Neural crest cell (in vitro differentiated cells): ENCODE measurements at regions not wholly inside any gene's neighbourhood (a gene's known extent, or its start where the extent isn't known, plus 50 kb on each side); places are given as distances from the start of the nearest gene placed in this dataset.

Source experiments
- DNase-seq: peaks from one replicate; pipeline ENCODE4 v3.0.0; 2021; ENCODE audit warnings: low read depth, mixed read lengths, low spot score
- H3K27ac Mint-ChIP-seq: one replicate; pipeline ENCODE4 v1.8.0; 2021; ENCODE audit warnings: mild to moderate bottlenecking, mixed read lengths; ENCODE audit not compliant: unreplicated experiment
- H3K27me3 Mint-ChIP-seq: 2 replicates; pipeline ENCODE4 v1.8.0; 2021; ENCODE audit warnings: low read depth, mild to moderate bottlenecking, mixed read lengths
- H3K36me3 Mint-ChIP-seq: 2 replicates; pipeline ENCODE4 v1.8.0; 2021; ENCODE audit warnings: low read depth, mild to moderate bottlenecking, mixed read lengths
- H3K4me1 Mint-ChIP-seq: 2 replicates; pipeline ENCODE4 v1.8.0; 2021; ENCODE audit warnings: mixed read lengths
- H3K4me3 Mint-ChIP-seq: one replicate; pipeline ENCODE4 v1.8.0; 2021; ENCODE audit warnings: mild to moderate bottlenecking, mixed read lengths
- H3K9me3 Mint-ChIP-seq: 2 replicates; pipeline ENCODE4 v1.8.0; 2021; ENCODE audit warnings: mixed read lengths
- CTCF ChIP-seq: fragments of 200-600 bp; sonication (generic); conservative IDR thresholded peaks from 2 replicates; pipeline ENCODE4 v1.5.0; 2021; ENCODE audit warnings: antibody characterized with exemption, mild to moderate bottlenecking

- Mint-ChIP-seq H3K9me3 (peaks cover 4% of the 10 kb centered on the region), H3K27me3 (peaks cover 57% of the 10 kb centered on the region), H3K36me3 (peaks cover 2% of the 10 kb centered on the region), H3K4me3 (peak overlapping the region; percentile 73), H3K27ac (no peak overlapping the region), H3K4me1 (peaks cover 18% of the 10 kb centered on the region)
- no peak for DNase-seq
- no peak for TF ChIP-seq CTCF
These were observed 96.3 kb downstream of the SEC61G start for GRCh38 chr7:54662701-54663100.

- H3K27ac Mint-ChIP-seq: no peak overlapping the region
- H3K27me3 Mint-ChIP-seq: no peaks in the 10 kb centered on the region
- no peak for DNase-seq
- TF ChIP-seq CTCF: no peak
- H3K36me3 Mint-ChIP-seq: no peaks in the 10 kb centered on the region
- peaks cover 8% of the 10 kb centered on the region for H3K9me3 Mint-ChIP-seq
- H3K4me1 Mint-ChIP-seq: no peaks in the 10 kb centered on the region
- H3K4me3 Mint-ChIP-seq: no peak overlapping the region
These were observed 105.1 kb downstream of the SEC61G start for GRCh38 chr7:54653905-54654304.

DNA sequence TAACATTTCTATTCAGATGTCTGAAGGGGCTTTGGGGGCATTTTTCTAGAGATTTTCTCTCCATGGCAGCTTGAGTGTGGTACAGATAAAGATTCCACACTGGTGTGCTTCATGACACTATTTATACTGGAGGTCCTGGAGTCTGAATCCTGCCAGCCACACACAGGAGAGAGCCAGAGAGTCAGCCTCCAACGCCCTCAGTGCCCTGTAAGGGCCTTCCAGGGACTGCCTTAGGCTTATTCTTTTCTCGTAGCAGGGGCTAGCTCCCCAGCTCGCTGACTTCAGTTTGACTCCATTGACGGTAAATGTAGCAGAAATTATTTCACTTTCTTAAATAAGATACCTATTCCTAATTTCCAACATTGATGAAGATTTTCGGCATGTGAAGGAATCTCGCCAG is 100.9 kb downstream of the VSTM2A start:
- no peak for TF ChIP-seq CTCF
- Mint-ChIP-seq H3K27ac (no peak overlapping the region), H3K9me3 (no peaks in the 10 kb centered on the region), H3K36me3 (no peaks in the 10 kb centered on the region), H3K27me3 (no peaks in the 10 kb centered on the region), H3K4me1 (no peaks in the 10 kb centered on the region), H3K4me3 (no peak overlapping the region)
- DNase-seq: no peak

DNA sequence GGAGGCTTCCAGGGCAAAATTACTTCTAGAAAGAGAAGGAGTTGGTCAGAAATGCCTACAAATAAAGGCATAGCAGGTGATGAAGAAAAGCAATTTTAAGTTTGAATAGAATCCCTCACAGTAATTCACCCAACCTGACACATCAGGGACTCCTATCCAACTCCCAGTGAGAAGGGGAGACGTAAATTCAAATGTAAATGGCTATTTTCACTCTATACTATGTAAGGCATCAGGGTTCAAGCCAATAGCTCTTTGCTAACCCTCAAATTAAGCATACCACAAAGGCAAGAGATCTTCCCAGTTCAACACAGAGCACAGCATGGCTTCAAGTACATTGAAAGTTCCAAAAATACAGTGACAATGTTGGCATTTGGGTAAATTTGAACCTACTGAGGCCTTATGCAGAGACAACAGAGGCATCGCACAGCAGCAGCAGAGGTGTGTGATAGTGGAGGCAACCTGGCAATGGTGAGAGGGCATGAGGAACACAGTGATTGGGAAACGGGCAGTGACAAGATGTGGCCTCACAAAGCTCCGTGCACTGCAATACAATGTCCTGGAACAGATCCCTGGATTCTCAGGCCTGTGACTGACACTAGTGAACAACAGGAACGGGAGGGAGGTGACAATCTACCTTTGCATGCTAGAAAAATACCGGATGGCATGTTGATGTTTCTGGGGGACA is 95.7 kb downstream of the VSTM2A start:
- H3K27ac Mint-ChIP-seq: no peak overlapping the region
- TF ChIP-seq CTCF: no peak
- no peaks in the 10 kb centered on the region for H3K36me3 Mint-ChIP-seq
- no peak overlapping the region for H3K4me3 Mint-ChIP-seq
- H3K9me3 Mint-ChIP-seq: no peaks in the 10 kb centered on the region
- no peaks in the 10 kb centered on the region for H3K27me3 Mint-ChIP-seq
- no peaks in the 10 kb centered on the region for H3K4me1 Mint-ChIP-seq
- no peak for DNase-seq

GRCh38 chr7:54632696-54633095 is 90.5 kb downstream of the VSTM2A start:
- no peak for TF ChIP-seq CTCF
- Mint-ChIP-seq H3K27ac (no peak overlapping the region), H3K27me3 (no peaks in the 10 kb centered on the region), H3K36me3 (no peaks in the 10 kb centered on the region), H3K9me3 (peaks cover 10% of the 10 kb centered on the region), H3K4me1 (no peaks in the 10 kb centered on the region), H3K4me3 (no peak overlapping the region)
- DNase-seq: no peak
